Pancreas (tissue), 10 donors: ENCODE measurements at regions not wholly inside any gene's neighbourhood (a gene's known extent, or its start where the extent isn't known, plus 50 kb on each side); places are given as distances from the start of the nearest gene placed in this dataset.
"Not testable (repeated sequence)": the region's sequence is repeated elsewhere in the genome, so short reads cannot be mapped to it uniquely, and the experiment has no call there.

Experiments used
- ATAC-seq, 4 donors: fragments of 200-7000 bp; cut with Tn5 transposase; one replicate each; pipeline versions ENCODE4 v1.8.0 to v1.9.1; 2020; ENCODE audit warnings: mild to moderate bottlenecking in 4 of 4, moderate library complexity in 4 of 4
- DNase-seq, 6 donors: peaks; one replicate each; pipeline ENCODE4 v3.0.0-alpha.2; 2020
- FAIRE-seq: peaks from 2 replicates; lab custom pipeline; 2012; peaks lifted over from hg19 to GRCh38; lab: Jason Lieb, UNC
- H3K27ac ChIP-seq, 4 donors: fragments of 200-600 bp; sonication (generic); 1 replicate in 3 of 4; 2 replicates in 1 of 4; pipeline versions ENCODE4 v1.5.0 to v1.8.0; 2020
- H3K27me3 ChIP-seq, 4 donors: fragments of 200-600 bp; one replicate each; pipeline ENCODE4 v1.8.0; 2021
- H3K36me3 ChIP-seq, 3 donors: fragments of 200-600 bp; sonication (generic) in 1 of 3; one replicate each; pipeline versions ENCODE4 v1.5.0 to v1.8.0; 2020 to 2021
- H3K4me1 ChIP-seq, 3 donors: fragments of 200-600 bp; one replicate each; pipeline ENCODE4 v1.8.0; 2021
- H3K4me3 ChIP-seq, 4 donors: fragments of 200-600 bp; sonication (generic) in 2 of 4; one replicate each; pipeline versions ENCODE4 v1.5.0 to v1.8.0; 2020 to 2021
- H3K9me3 ChIP-seq, 4 donors: fragments of 200-600 bp; one replicate each; pipeline ENCODE4 v1.8.0; 2021
- WGBS, 2 donors: extraction: QIAGEN DNeasy Blood & Tissue Kit; methylation state at CpG; one replicate each; pipeline ENCODE4 v1.1.7; 2013; 5-methylcytosine and 5-hydroxymethylcytosine counted together
- intact Hi-C, 3 donors: fragments of 100-400 bp; cut with DNase I; formaldehyde crosslinking; loops; one replicate each; pipeline versions ENCODE4 v1.11.1 to v1.14.2; 2022
- TF ChIP-seq, protein P1 (sequence below), 4 donors: fragments of 200-600 bp; sonication (generic) in 3 of 4; IDR thresholded peaks; one replicate each; pipeline versions ENCODE4 v1.5.0 to v1.8.0; 2021; ENCODE audit warnings: antibody characterized with exemption in 4 of 4
- donor health status: healthy with polysubstance abuse.
- donor health status: DM: no; HTN: no; CAD: no; lungs with moderate emphysema.
- donor health status: DM: no; HTN: no; CAD: no.
- donor health status: control.
- donor health status: control.
- donor health status: Bipolar disorder and iron deficiency.
- donor health status: DM: yes; HTN: yes; CAD: no.
- donor health status: DM: no; HTN: no; CAD: no.
- donor health status: DM: no; HTN: no; CAD: no.
- donor health status: DM: yes; HTN: yes; CAD: no.

DNA sequence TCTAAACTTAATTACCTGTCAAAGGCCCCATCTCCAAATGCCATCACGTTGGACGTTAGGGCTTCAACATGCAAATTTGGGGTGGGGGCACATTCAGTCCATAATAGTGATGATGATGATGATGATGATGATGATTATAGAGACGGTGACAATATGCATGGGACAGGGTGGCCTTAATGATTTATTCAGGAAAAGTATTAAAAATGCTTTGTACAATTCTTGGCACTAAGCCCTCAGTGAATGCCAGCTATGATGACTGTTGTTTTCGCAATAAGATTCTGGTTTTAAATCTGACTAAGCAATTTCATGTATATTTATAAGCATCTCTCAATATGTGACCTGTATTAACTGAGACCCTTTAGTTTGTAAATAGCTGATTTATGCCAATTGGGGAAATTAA is 106.3 kb downstream of the C16orf95 start:
- 80 to 87% methylated on average over 4 of the region's 4 CpGs for WGBS, 2 donors
- FAIRE-seq (no peak), DNase-seq (no peak), ATAC-seq (no peak)
- peaks cover 0 to 6% (median 0%) of the 10 kb centered on the region in 3 donors for H3K4me1 ChIP-seq
- H3K4me3 ChIP-seq: no peak overlapping the region
- no peak overlapping the region for H3K27ac ChIP-seq
- no peaks in the 10 kb centered on the region for H3K27me3 ChIP-seq
- TF ChIP-seq, protein P1, sequence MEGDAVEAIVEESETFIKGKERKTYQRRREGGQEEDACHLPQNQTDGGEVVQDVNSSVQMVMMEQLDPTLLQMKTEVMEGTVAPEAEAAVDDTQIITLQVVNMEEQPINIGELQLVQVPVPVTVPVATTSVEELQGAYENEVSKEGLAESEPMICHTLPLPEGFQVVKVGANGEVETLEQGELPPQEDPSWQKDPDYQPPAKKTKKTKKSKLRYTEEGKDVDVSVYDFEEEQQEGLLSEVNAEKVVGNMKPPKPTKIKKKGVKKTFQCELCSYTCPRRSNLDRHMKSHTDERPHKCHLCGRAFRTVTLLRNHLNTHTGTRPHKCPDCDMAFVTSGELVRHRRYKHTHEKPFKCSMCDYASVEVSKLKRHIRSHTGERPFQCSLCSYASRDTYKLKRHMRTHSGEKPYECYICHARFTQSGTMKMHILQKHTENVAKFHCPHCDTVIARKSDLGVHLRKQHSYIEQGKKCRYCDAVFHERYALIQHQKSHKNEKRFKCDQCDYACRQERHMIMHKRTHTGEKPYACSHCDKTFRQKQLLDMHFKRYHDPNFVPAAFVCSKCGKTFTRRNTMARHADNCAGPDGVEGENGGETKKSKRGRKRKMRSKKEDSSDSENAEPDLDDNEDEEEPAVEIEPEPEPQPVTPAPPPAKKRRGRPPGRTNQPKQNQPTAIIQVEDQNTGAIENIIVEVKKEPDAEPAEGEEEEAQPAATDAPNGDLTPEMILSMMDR (IDR thresholded peaks at IDR 0.05): no peak
- no peaks in the 10 kb centered on the region for H3K9me3 ChIP-seq
- H3K36me3 ChIP-seq: no peaks in the 10 kb centered on the region
- intact Hi-C loops: no loop called here

DNA sequence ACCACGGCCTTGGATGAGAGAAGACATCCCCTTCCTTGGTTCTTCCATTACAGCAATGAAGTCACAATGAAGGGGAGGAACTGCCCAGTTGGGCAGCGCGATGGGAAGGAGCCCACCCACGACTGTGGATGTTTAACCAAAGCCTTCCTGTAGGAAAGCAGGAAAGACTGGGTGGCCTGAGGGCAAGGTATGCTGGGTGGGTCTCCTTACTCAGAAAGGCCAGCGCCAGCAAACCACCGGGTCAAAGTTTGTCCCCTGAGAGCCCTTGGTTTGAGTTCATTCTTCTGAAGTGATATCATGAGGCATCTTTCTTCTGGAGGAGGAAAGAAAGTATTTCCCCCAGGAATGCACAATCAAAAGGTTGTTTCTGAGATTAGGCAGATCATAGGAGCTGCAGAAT is 105.2 kb downstream of the C16orf95 start:
- intact Hi-C loops: no loop called here

DNA sequence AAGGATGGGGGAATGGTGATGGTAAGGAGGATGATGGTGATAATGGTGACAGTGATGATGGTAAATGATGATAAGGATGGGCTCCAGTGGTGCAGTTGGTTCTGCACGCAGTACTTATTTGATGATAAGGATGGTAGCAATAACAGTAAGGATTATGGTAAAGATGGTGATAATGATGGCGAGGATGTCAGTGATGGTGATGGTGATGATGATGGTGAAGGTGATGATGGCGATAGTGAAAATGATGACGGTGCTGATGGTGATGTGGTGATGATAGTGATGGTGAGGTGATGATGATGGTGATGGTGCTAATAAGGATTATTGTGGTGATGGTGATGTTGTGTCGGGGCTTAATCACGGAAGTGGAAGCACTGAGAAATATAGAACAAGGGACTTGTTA is 103.7 kb downstream of the C16orf95 start:
- TF ChIP-seq, protein P1 (IDR thresholded peaks at IDR 0.05): no peak
- Histone ChIP-seq H3K27me3 (no peaks in the 10 kb centered on the region), H3K4me1 (no peaks in the 10 kb centered on the region), H3K9me3 (no peaks in the 10 kb centered on the region), H3K4me3 (no peak overlapping the region), H3K36me3 (no peaks in the 10 kb centered on the region), H3K27ac (no peak overlapping the region)
- FAIRE-seq (no peak), ATAC-seq (no peak), DNase-seq (no peak)
- WGBS, 2 donors: 90 to 95% methylated on average over 6 of the region's 6 CpGs
- intact Hi-C loops: no loop called here

More for the DNA sequence above, 105.2 kb downstream of the C16orf95 start:
- WGBS, 2 donors: 73 to 84% methylated on average over 6 of the region's 6 CpGs
- DNase-seq (no peak), FAIRE-seq (no peak), ATAC-seq (no peak)
- Histone ChIP-seq H3K36me3 (no peaks in the 10 kb centered on the region), H3K4me3 (no peak overlapping the region), H3K27me3 (no peaks in the 10 kb centered on the region), H3K4me1 (peaks cover 0 to 3% (median 0%) of the 10 kb centered on the region in 3 donors), H3K9me3 (no peaks in the 10 kb centered on the region), H3K27ac (no peak overlapping the region)
- TF ChIP-seq, protein P1 (IDR thresholded peaks at IDR 0.05): no peak

DNA sequence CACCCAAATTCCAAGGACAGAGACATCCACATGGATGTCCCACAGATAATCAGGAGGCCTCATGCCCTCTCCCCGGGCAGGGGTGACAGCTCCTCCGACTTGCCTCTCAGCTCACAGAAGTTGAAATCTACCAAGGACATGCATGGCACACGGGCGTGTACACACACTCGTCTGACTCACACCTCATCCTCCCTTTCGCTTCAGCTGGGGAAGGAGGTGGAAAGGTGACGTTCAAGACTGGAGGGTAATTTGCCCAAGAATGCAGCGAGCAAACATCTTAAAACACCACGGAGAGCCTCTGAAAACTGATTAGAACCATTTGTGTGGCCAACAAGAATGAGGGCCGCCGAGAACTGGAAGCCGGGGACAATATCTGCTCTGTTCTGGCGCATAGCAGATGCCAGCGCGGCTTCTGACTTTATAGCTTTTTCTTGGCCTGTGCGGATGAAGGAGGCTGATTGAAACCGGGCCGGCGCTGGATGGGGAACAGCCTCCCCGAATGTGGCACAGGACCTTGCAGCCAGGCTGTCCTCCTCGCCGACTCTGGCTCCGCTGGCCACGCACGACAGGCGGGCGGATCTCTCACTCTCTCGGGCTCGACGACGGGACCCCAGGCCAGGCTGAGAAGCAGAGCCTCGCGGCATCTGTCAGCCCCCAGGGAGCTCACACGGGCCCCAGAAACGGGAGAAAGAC is 100.9 kb downstream of the C16orf95 start:
- no peak for ATAC-seq
- Histone ChIP-seq H3K9me3 (no peaks in the 10 kb centered on the region), H3K27me3 (no peaks in the 10 kb centered on the region), H3K27ac (no peak overlapping the region), H3K4me3 (no peak overlapping the region), H3K36me3 (no peaks in the 10 kb centered on the region), H3K4me1 (no peaks in the 10 kb centered on the region)
- TF ChIP-seq, protein P1 (IDR thresholded peaks at IDR 0.05): no peak
- WGBS, 2 donors: 75 to 82% methylated on average over 35 of the region's 35 CpGs
- DNase-seq: no peak
- intact Hi-C loops: no loop called here
- no peak for FAIRE-seq

DNA sequence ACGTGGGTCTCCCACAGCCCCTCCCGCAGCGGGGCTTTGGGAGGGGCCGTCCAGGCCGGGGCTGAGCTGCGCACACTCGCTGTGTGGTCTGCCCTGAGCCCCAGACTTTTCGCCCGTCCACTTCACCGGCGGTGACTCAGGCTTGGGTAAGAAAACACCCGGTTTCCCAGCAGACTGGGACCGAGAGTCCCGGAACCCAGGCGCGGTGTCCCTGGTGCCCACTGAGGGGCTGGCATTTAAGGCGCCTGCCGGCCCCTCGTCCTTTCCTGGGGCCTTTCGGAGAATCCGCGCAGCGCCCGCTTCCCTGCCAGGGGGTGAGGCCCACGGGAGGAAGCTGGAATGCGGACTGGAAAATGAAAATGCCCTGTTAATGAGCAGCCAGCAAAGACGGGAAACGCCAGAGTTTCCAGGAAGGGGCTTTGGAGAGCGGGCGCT is 100.3 kb downstream of the C16orf95 start:
- Histone ChIP-seq H3K9me3 (no peaks in the 10 kb centered on the region), H3K36me3 (no peaks in the 10 kb centered on the region), H3K27ac (no peak overlapping the region), H3K27me3 (no peaks in the 10 kb centered on the region), H3K4me3 (no peak overlapping the region), H3K4me1 (no peaks in the 10 kb centered on the region)
- intact Hi-C loops: no loop called here
- FAIRE-seq (no peak), ATAC-seq (peak in 1 of 4 donors; percentile 47), DNase-seq (no peak)
- WGBS, 2 donors: 67 to 70% methylated on average over 30 of the region's 30 CpGs
- TF ChIP-seq, protein P1 (IDR thresholded peaks at IDR 0.05): no peak

DNA sequence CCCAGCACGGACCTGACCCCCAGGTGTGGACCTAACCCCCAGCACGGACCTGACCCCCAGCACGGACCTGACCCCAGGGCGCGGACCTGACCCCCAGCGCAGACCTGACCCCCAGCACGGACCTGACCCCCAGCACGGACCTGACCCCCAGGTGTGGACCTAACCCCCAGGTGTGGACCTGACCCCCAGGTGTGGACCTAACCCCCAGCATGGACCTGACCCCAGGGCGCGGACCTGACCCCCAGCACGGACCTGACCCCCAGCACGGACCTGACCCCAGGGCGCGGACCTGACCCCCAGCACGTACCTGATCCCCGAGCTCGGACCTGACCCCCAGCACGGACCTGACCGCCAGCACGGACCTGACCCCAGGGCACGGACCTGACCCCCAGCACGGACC is 99.4 kb downstream of the C16orf95 start:
- DNase-seq, intact Hi-C loops, H3K4me1 ChIP-seq, H3K9me3 ChIP-seq, H3K36me3 ChIP-seq, H3K27me3 ChIP-seq, H3K4me3 ChIP-seq, FAIRE-seq, H3K27ac ChIP-seq, ATAC-seq: not testable (repeated sequence)
- WGBS, 2 donors: 70 to 78% methylated on average over 20 to 22 of the region's 22 CpGs
